Neural progenitor cell (in vitro differentiated cells): ENCODE measurements at regions not wholly inside any gene's neighbourhood (a gene's known extent, or its start where the extent isn't known, plus 50 kb on each side); places are given as distances from the start of the nearest gene placed in this dataset.
A peak's percentile ranks its signal among the peaks of the same experiment; 100 is the strongest.

ENCODE experiments used
- DNase-seq: peaks from one replicate; pipeline ENCODE4 v3.0.0-alpha.2; 2016; ENCODE audit warnings: low spot score
- H2AFZ ChIP-seq: fragments of 200-600 bp; sonication (generic); replicated peaks from 2 replicates; pipeline ENCODE4 v1.6.1; 2016; ENCODE audit warnings: antibody characterized with exemption
- H3F3A ChIP-seq: fragments of 200-600 bp; sonication (generic); 2 replicates; pipeline ENCODE4 v1.6.1; 2016; ENCODE audit warnings: antibody characterized with exemption, low read depth
- H3K27ac ChIP-seq: fragments of 200-600 bp; sonication (generic); 2 replicates; pipeline ENCODE4 v1.5.1; 2016; ENCODE audit warnings: mild to moderate bottlenecking
- H3K27me3 ChIP-seq: fragments of 200-600 bp; sonication (generic); 2 replicates; pipeline ENCODE4 v1.6.1; 2016; ENCODE audit warnings: mild to moderate bottlenecking, moderate library complexity
- H3K36me3 ChIP-seq: fragments of 200-600 bp; sonication (generic); 2 replicates; pipeline ENCODE4 v1.5.1; 2016
- H3K4me1 ChIP-seq: fragments of 200-600 bp; sonication (generic); 2 replicates; pipeline ENCODE4 v1.6.1; 2016; ENCODE audit warnings: mixed run types
- H3K4me2 ChIP-seq: fragments of 200-600 bp; sonication (generic); 2 replicates; pipeline ENCODE4 v1.6.1; 2016
- H3K4me3 ChIP-seq: fragments of 200-600 bp; sonication (generic); 2 replicates; pipeline ENCODE4 v1.5.1; 2016
- H3K79me2 ChIP-seq: fragments of 200-600 bp; sonication (generic); 2 replicates; pipeline ENCODE4 v1.6.1; 2016; ENCODE audit warnings: low read depth
- H3K9ac ChIP-seq: fragments of 200-600 bp; sonication (generic); 2 replicates; pipeline ENCODE4 v1.6.1; 2016
- H3K9me3 ChIP-seq: fragments of 200-600 bp; sonication (generic); 2 replicates; pipeline ENCODE4 v1.5.1; 2016; ENCODE audit warnings: low read depth
- H4K20me1 ChIP-seq: fragments of 200-600 bp; sonication (generic); 2 replicates; pipeline ENCODE4 v1.6.1; 2016; ENCODE audit warnings: low read depth
- H3K27ac Mint-ChIP-seq: 3 replicates; pipeline ENCODE4 v1.8.0; 2021; ENCODE audit warnings: mixed read lengths
- H3K27me3 Mint-ChIP-seq: 2 replicates; pipeline ENCODE4 v1.8.0; 2022; ENCODE audit warnings: low read depth, mild to moderate bottlenecking, inconsistent platforms, moderate library complexity, mixed read lengths; ENCODE audit not compliant: insufficient read depth
- H3K36me3 Mint-ChIP-seq: 3 replicates; pipeline ENCODE4 v1.8.0; 2021; ENCODE audit warnings: mixed read lengths
- H3K4me1 Mint-ChIP-seq: 3 replicates; pipeline ENCODE4 v1.8.0; 2021; ENCODE audit warnings: mixed read lengths
- H3K4me3 Mint-ChIP-seq: 3 replicates; pipeline ENCODE4 v1.8.0; 2021; ENCODE audit warnings: mild to moderate bottlenecking, moderate library complexity, mixed read lengths
- H3K9me3 Mint-ChIP-seq: 3 replicates; pipeline ENCODE4 v1.8.0; 2020; ENCODE audit warnings: mixed read lengths
- CTCF ChIP-seq: fragments of 200-600 bp; sonication (generic); IDR thresholded peaks from 2 replicates; pipeline ENCODE4 v1.5.1; 2017; ENCODE audit warnings: antibody characterized with exemption, mild to moderate bottlenecking
- EZH2 ChIP-seq: fragments of 200-600 bp; sonication (generic); IDR thresholded peaks from 2 replicates; pipeline ENCODE4 v1.6.1; 2017; ENCODE audit warnings: antibody characterized with exemption, mild to moderate bottlenecking, moderate library complexity
- EZH2phosphoT487 ChIP-seq: fragments of 200-600 bp; sonication (generic); IDR thresholded peaks from 2 replicates; pipeline ENCODE4 v1.6.1; 2017; ENCODE audit warnings: antibody characterized with exemption

GRCh38 chr18:7322817-7323485, 92.1 kb downstream of the LRRC30 start:
- H3K4me2 ChIP-seq, result peak overlapping the region; percentile 56

GRCh38 chr18:7325126-7325430, 94.2 kb downstream of the LRRC30 start:
- Mint-ChIP-seq H3K27ac (no peak overlapping the region), H3K9me3 (no peaks in the 10 kb centered on the region), H3K4me3 (no peak overlapping the region), H3K4me1 (peaks cover 48% of the 10 kb centered on the region), H3K36me3 (no peaks in the 10 kb centered on the region), H3K27me3 (peaks cover 16% of the 10 kb centered on the region)
- Histone ChIP-seq H3K4me3 (no peak overlapping the region), H3K79me2 (no peaks in the 10 kb centered on the region), H2AFZ (no peak overlapping the region), H3K36me3 (no peaks in the 10 kb centered on the region), H3K4me1 (peaks cover 40% of the 10 kb centered on the region), H3F3A (peaks cover 14% of the 10 kb centered on the region), H3K4me2 (no peak overlapping the region), H3K9me3 (no peaks in the 10 kb centered on the region), H3K27ac (no peak overlapping the region), H4K20me1 (no peaks in the 10 kb centered on the region), H3K27me3 (no peaks in the 10 kb centered on the region), H3K9ac (no peak overlapping the region)
- DNase-seq, result no peak
- TF ChIP-seq CTCF (no peak), EZH2 (no peak), EZH2phosphoT487 (no peak)

More at GRCh38 chr18:7322817-7323485, 92.1 kb downstream of the LRRC30 start:
- no peaks in the 10 kb centered on the region for H4K20me1 ChIP-seq
- no peaks in the 10 kb centered on the region for H3K79me2 ChIP-seq
- H3K9me3 ChIP-seq, result no peaks in the 10 kb centered on the region
- H3K4me3 Mint-ChIP-seq, result peak overlapping the region; percentile 9
- H2AFZ ChIP-seq, result no peak overlapping the region
- no peak overlapping the region for H3K27ac ChIP-seq
- peaks cover 43% of the 10 kb centered on the region for H3K4me1 ChIP-seq
- peak overlapping the region; percentile 15 for H3K27ac Mint-ChIP-seq
- peak; percentile 74 for DNase-seq
- peaks cover 12% of the 10 kb centered on the region for H3K27me3 Mint-ChIP-seq
- no peaks in the 10 kb centered on the region for H3K27me3 ChIP-seq
- H3K36me3 ChIP-seq, result no peaks in the 10 kb centered on the region
- no peaks in the 10 kb centered on the region for H3K9me3 Mint-ChIP-seq
- H3K4me3 ChIP-seq, result no peak overlapping the region
- no peaks in the 10 kb centered on the region for H3K36me3 Mint-ChIP-seq
- TF ChIP-seq EZH2phosphoT487, result no peak
- TF ChIP-seq EZH2, result no peak
- no peak for TF ChIP-seq CTCF
- H3F3A ChIP-seq, result peaks cover 14% of the 10 kb centered on the region
- no peak overlapping the region for H3K9ac ChIP-seq
- H3K4me1 Mint-ChIP-seq, result peaks cover 48% of the 10 kb centered on the region

- no peak for DNase-seq
- Histone ChIP-seq H2AFZ (peak overlapping the region; percentile 57), H3K4me3 (no peak overlapping the region), H4K20me1 (no peaks in the 10 kb centered on the region), H3K79me2 (no peaks in the 10 kb centered on the region), H3K4me2 (no peak overlapping the region), H3K36me3 (no peaks in the 10 kb centered on the region), H3F3A (no peaks in the 10 kb centered on the region), H3K4me1 (peaks cover 22% of the 10 kb centered on the region), H3K9me3 (no peaks in the 10 kb centered on the region), H3K9ac (no peak overlapping the region), H3K27me3 (no peaks in the 10 kb centered on the region), H3K27ac (no peak overlapping the region)
- Mint-ChIP-seq H3K4me1 (peaks cover 32% of the 10 kb centered on the region), H3K4me3 (no peak overlapping the region), H3K9me3 (no peaks in the 10 kb centered on the region), H3K27me3 (peaks cover 11% of the 10 kb centered on the region), H3K27ac (no peak overlapping the region), H3K36me3 (no peaks in the 10 kb centered on the region)
- TF ChIP-seq EZH2phosphoT487, result no peak
- no peak for TF ChIP-seq EZH2
- no peak for TF ChIP-seq CTCF
These were observed 98.1 kb downstream of the LRRC30 start for GRCh38 chr18:7329016-7329415.
